Choroid plexus epithelial cell (primary cell): ENCODE measurements at regions not wholly inside any gene's neighbourhood (a gene's known extent, or its start where the extent isn't known, plus 50 kb on each side); places are given as distances from the start of the nearest gene placed in this dataset.

ENCODE experiments used
- DNase-seq: peaks from one replicate; pipeline ENCODE4 v3.0.0-alpha.2; 2010; ENCODE audit warnings: low read depth
- H3K4me3 ChIP-seq: 2 replicates; pipeline ENCODE4 v1.5.1; 2011; ENCODE audit warnings: low read depth, mild to moderate bottlenecking, control low read depth, low read length, moderate library complexity
- TF ChIP-seq, protein P1 (sequence below): conservative IDR thresholded peaks from 2 replicates; pipeline ENCODE4 v1.5.1; 2011; ENCODE audit warnings: low read depth, mild to moderate bottlenecking, control low read depth, inconsistent platforms, low read length, moderate library complexity

DNA sequence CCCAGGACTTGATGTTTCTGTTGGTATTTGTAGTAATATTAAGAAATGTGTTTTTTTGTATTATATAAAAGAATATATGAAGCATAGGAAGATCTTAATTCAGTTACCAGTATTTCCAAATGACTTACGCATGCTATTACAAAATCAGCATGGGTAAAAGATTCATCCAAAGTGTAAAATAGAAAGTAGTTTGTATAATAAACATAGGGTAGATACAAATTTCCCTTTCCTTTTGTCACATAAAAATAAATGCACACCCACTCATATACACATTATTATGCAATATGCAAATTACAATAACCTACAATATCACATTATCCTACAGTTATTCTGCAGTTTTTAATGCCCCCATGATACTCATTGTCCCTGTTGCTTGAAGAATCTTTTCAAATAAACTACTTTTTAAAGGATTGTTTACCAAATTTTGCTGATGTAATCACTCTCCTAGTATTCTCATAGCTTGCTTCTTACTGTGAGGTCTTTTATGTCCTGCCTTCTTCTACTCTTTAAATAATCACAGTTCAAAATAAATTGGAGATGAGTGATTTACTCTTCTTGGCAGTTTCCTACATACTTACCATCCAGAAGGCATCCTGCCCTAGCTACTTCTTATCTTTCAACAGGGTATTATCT, 244.0 kb downstream of the CASP12 start:
- no peak for DNase-seq

DNA sequence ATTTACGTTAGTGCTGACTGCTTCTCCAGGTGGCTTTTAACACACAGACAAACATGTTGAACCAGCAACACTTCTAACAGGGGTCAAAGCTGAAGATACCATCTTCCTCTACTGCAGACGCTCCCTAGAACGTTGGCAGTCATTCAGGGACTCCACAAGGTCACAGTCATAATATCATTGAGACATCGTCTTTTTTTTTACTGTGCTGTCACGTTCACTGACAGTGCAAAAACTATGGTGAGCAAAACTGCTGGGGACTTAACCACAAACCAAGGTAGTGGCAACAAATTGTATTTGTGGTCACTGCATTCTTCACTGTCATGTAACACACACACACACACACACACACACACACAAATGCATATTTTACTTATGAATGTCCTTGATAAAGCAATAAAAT, 244.9 kb downstream of the CASP12 start:
- H3K4me3 ChIP-seq: no peak overlapping the region
- DNase-seq: peak; percentile 33

More for the DNA sequence above, 244.0 kb downstream of the CASP12 start:
- no peak overlapping the region for H3K4me3 ChIP-seq
- TF ChIP-seq, protein P1, sequence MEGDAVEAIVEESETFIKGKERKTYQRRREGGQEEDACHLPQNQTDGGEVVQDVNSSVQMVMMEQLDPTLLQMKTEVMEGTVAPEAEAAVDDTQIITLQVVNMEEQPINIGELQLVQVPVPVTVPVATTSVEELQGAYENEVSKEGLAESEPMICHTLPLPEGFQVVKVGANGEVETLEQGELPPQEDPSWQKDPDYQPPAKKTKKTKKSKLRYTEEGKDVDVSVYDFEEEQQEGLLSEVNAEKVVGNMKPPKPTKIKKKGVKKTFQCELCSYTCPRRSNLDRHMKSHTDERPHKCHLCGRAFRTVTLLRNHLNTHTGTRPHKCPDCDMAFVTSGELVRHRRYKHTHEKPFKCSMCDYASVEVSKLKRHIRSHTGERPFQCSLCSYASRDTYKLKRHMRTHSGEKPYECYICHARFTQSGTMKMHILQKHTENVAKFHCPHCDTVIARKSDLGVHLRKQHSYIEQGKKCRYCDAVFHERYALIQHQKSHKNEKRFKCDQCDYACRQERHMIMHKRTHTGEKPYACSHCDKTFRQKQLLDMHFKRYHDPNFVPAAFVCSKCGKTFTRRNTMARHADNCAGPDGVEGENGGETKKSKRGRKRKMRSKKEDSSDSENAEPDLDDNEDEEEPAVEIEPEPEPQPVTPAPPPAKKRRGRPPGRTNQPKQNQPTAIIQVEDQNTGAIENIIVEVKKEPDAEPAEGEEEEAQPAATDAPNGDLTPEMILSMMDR: no peak

DNA sequence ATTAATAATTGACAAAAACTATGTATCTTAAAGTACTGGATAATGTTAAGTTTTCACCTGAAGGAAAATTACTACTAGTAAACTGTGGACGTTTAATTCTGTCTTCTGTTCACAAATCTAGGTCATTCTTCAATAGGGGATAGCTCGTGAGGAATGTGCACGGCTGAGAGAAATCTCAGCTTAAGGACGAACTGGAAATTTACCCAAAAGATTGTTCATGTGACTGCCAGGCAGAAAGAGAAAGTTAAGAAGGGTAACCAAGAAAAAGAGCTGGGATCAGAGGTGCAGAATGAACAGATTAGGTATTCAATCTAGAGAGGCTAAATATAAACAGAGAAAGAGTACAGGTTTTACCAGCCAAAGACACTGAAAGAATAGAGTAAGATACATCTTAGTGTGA, 245.3 kb downstream of the CASP12 start:
- peak; percentile 39 for DNase-seq
- TF ChIP-seq, protein P1: no peak
- no peak overlapping the region for H3K4me3 ChIP-seq

More for the DNA sequence above, 244.9 kb downstream of the CASP12 start:
- TF ChIP-seq, protein P1: no peak

DNA sequence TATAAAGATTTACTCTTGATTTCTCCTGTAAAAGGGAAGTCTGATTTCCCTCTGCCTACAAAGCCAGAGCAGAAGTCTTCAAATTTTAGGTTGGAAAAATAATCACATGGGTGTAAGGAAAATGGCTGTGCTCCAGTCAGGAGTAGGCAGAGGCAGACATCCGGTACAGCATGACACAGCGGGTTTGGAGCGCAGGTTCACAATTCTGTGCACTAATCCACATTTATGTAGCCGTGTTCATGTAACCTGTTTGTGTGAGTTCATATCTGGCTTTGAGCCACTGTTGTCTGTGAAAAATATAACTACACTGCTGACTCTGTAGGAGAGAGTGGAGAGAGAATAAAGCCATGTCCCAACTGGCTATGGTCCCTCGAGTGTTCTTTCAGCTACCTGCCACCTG, 248.0 kb downstream of the CASP12 start:
- no peak overlapping the region for H3K4me3 ChIP-seq
- TF ChIP-seq, protein P1: no peak
- no peak for DNase-seq

DNA sequence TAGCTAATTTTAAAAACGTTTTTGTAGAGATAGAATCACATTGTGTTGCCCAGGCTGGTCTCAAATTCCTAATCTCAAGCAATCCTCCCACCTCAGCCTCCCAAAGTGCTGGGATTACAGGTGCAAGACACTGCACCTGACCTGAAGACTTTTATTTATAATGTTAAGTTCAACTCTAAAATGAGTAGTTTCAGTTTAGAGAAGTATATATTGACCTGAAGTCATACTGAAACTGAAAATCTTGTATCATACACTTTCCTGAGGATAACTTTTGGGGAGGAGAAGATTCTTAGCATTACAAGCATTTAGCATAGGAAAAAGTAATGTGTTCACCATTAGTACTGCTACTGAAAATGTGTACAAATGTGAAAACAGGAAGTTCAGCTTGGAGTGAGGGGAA, 249.3 kb downstream of the CASP12 start:
- TF ChIP-seq, protein P1: no peak
- no peak overlapping the region for H3K4me3 ChIP-seq
- DNase-seq: no peak

DNA sequence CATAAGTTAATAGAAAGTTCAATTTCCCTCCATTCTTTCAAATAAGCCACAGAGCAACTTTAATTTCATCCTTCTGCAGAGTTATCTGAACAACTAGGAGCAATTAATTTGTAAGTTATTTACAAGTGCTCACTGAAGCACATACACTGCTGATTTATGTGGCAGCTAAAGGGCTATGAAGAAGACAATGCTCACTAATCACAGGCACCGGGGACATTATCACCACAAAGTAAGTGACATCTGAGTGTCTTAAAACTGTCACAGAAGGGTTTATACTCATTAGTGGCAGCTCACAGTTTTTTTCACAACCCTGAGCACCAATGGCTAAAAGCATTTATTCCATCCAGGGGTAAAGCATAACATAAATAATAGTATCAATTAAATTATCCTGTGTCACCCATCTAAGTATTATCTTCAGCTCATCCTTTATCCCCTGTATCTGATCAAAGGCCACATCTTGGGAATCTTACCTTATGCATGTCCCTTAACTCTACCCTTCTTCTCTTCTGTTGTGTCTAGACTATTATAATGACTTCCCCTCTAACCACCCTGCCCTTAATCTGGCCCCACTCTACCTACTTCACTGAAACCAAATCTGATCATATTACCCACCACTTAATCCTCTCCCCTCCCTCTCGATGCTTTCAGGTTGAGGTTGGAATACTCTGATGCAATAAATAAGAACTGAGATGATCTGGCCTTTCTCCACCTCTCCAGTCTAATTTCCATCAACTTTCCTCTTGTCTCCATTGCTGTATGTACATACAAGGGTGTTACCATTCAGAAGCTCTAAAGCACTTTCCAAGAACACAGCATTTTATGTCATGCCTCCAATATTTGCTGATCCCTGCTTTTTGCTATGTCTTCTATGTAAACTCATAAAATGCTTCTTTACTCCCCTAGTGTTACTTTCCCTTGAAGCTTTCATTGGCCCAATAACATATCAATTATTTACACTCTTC, 252.7 kb downstream of the CASP12 start:
- TF ChIP-seq, protein P1: no peak
- no peak overlapping the region for H3K4me3 ChIP-seq
- no peak for DNase-seq
